Keratinocyte (primary cell): ENCODE measurements at regions not wholly inside any gene's neighbourhood (a gene's known extent, or its start where the extent isn't known, plus 50 kb on each side); places are given as distances from the start of the nearest gene placed in this dataset.

Experiments
- DNase-seq: peaks from one replicate; pipeline ENCODE4 v3.0.0-alpha.2; 2011; ENCODE audit warnings: low read depth, missing footprints, low spot score
- FAIRE-seq: peaks from 2 replicates; lab custom pipeline; 2011; peaks lifted over from hg19 to GRCh38; lab: Jason Lieb, UNC
- H2AFZ ChIP-seq: 2 replicates; pipeline ENCODE4 v1.6.0; 2012; ENCODE audit warnings: low read length, control low read depth, inconsistent platforms; ENCODE audit not compliant: control insufficient read depth
- H3K27ac ChIP-seq: 2 replicates; pipeline ENCODE4 v1.5.1; 2011; ENCODE audit warnings: low read length; ENCODE audit not compliant: control insufficient read depth, insufficient read depth
- H3K27me3 ChIP-seq: 3 replicates; pipeline ENCODE4 v1.6.0; 2011; ENCODE audit warnings: low read length; ENCODE audit not compliant: control insufficient read depth, insufficient read depth; ENCODE audit errors: extremely low read depth
- H3K36me3 ChIP-seq, 2 experiments: 2 replicates in 1 of 2; 3 replicates in 1 of 2; pipeline ENCODE4 v1.5.1; 2011; ENCODE audit warnings: low read length in 2 of 2, mild to moderate bottlenecking in 1 of 2; ENCODE audit not compliant: control insufficient read depth in 2 of 2, insufficient read depth in 2 of 2; ENCODE audit errors: extremely low read depth in 1 of 2
- H3K4me1 ChIP-seq: 3 replicates; pipeline ENCODE4 v1.5.1; 2011; ENCODE audit warnings: low read length; ENCODE audit not compliant: control insufficient read depth, insufficient read depth; ENCODE audit errors: extremely low read depth
- H3K4me2 ChIP-seq: 3 replicates; pipeline ENCODE4 v1.6.0; 2011; ENCODE audit warnings: low read depth, low read length; ENCODE audit not compliant: control insufficient read depth, insufficient read depth; ENCODE audit errors: extremely low read depth
- H3K4me3 ChIP-seq, 3 experiments: fragments of 200-600 bp in 1 of 3; sonication (generic) in 1 of 3; 2 replicates in 2 of 3; 3 replicates in 1 of 3; pipeline ENCODE4 v1.5.1; 2011 to 2016; ENCODE audit warnings: low read length in 3 of 3, mild to moderate bottlenecking in 3 of 3, control low read depth in 2 of 3, inconsistent platforms in 1 of 3, low read depth in 1 of 3, mixed read lengths in 1 of 3, mixed run types in 1 of 3, moderate library complexity in 1 of 3; ENCODE audit not compliant: control insufficient read depth in 2 of 3, insufficient read depth in 2 of 3; ENCODE audit errors: extremely low read depth in 1 of 3
- H3K79me2 ChIP-seq: 2 replicates; pipeline ENCODE4 v1.6.0; 2012; ENCODE audit warnings: low read length; ENCODE audit not compliant: control insufficient read depth, insufficient read depth
- H3K9ac ChIP-seq: 3 replicates; pipeline ENCODE4 v1.6.0; 2011; ENCODE audit warnings: low read length; ENCODE audit not compliant: control insufficient read depth, insufficient read depth; ENCODE audit errors: extremely low read depth
- H3K9me1 ChIP-seq: 3 replicates; pipeline ENCODE4 v1.6.0; 2011; ENCODE audit warnings: low read length; ENCODE audit not compliant: control insufficient read depth, insufficient read depth; ENCODE audit errors: extremely low read depth
- H3K9me3 ChIP-seq: 2 replicates; pipeline ENCODE4 v1.5.1; 2012; ENCODE audit warnings: low read depth, low read length; ENCODE audit not compliant: control insufficient read depth
- H4K20me1 ChIP-seq: 3 replicates; pipeline ENCODE4 v1.6.0; 2011; ENCODE audit warnings: low read length; ENCODE audit not compliant: control insufficient read depth, insufficient read depth; ENCODE audit errors: extremely low read depth
- CTCF ChIP-seq, 3 experiments: IDR thresholded peaks in 1 of 3; conservative IDR thresholded peaks in 1 of 3; optimal IDR thresholded peaks in 1 of 3; 2 replicates in 2 of 3; 3 replicates in 1 of 3; pipeline versions ENCODE3 to v1.5.1; 2011; ENCODE audit warnings: low read length in 3 of 3, mild to moderate bottlenecking in 3 of 3, moderate library complexity in 2 of 3, control low read depth in 1 of 3, inconsistent platforms in 1 of 3; ENCODE audit not compliant: insufficient read depth in 2 of 3; ENCODE audit errors: extremely low read depth in 1 of 3
- EZH2 ChIP-seq: IDR thresholded peaks from one replicate; pipeline ENCODE4 v1.6.1; 2012; ENCODE audit warnings: inconsistent platforms, mild to moderate bottlenecking, low read length, moderate library complexity
- dilution Hi-C: fragments of 300-500 bp; cut with MboI; formaldehyde crosslinking; loops from one replicate; pipeline ENCODE4 v1.7.0; 2020; ENCODE audit warnings: low sequenced_read_pairs; ENCODE audit not compliant: extremely low pct_ligation_motif_present

DNA sequence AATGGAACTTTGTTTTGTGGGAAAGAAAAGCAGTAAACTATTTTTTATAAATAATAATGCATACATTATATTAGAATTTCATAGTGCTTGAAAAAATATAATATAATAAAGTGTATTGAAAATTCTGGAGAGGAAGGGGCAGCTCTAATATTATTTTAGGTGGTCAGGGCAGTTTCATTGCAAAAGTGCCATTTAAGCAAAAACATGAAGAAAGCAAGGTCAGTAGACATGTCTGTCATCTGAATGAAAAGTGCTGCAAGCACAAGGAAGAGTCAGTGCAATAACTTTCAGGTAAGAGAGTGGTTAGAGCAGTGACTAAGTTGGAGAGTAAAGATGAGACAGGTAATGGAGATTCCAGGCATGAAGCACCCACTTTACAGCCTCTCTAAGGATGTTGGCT is 435.6 kb upstream of the REG3G start:
- Histone ChIP-seq H4K20me1 (no peaks in the 10 kb centered on the region), H3K4me1 (no peaks in the 10 kb centered on the region), H3K9me1 (no peaks in the 10 kb centered on the region), H3K27me3 (no peaks in the 10 kb centered on the region), H3K36me3 (no peaks in the 10 kb centered on the region), H3K4me2 (no peak overlapping the region), H2AFZ (no peak overlapping the region), H3K79me2 (no peaks in the 10 kb centered on the region), H3K9ac (no peak overlapping the region), H3K9me3 (no peaks in the 10 kb centered on the region), H3K4me3 (no peak overlapping the region), H3K27ac (no peak overlapping the region)
- FAIRE-seq = no peak
- no peak for DNase-seq
- dilution Hi-C loops = no loop called here
- TF ChIP-seq CTCF (optimal IDR thresholded peaks at IDR 0.05 in 1 of 3, IDR thresholded peaks at IDR 0.05 in 1 of 3, conservative IDR thresholded peaks at IDR 0.05 in 1 of 3; ENCODE audit: extremely low read depth in 1 of 3, insufficient read depth in 2 of 3, low read length in 3 of 3) (no peak), EZH2 (no peak)

- Histone ChIP-seq H4K20me1 (no peaks in the 10 kb centered on the region), H3K9me1 (no peaks in the 10 kb centered on the region), H3K4me2 (no peak overlapping the region), H3K4me1 (no peaks in the 10 kb centered on the region), H3K36me3 (no peaks in the 10 kb centered on the region), H3K27ac (no peak overlapping the region), H3K79me2 (no peaks in the 10 kb centered on the region), H3K9ac (no peak overlapping the region), H3K27me3 (no peaks in the 10 kb centered on the region), H3K9me3 (no peaks in the 10 kb centered on the region), H3K4me3 (no peak overlapping the region), H2AFZ (no peak overlapping the region)
- dilution Hi-C loops = no loop called here
- FAIRE-seq = no peak
- DNase-seq = no peak
- no peak for TF ChIP-seq CTCF (optimal IDR thresholded peaks at IDR 0.05 in 1 of 3, IDR thresholded peaks at IDR 0.05 in 1 of 3, conservative IDR thresholded peaks at IDR 0.05 in 1 of 3; ENCODE audit: extremely low read depth in 1 of 3, insufficient read depth in 2 of 3, low read length in 3 of 3)
- TF ChIP-seq EZH2 = no peak
Measured at GRCh38 chr2:78592491-78592890, 433.0 kb upstream of the REG3G start.
